HFF-Myc (cell line): ENCODE measurements at regions not wholly inside any gene's neighbourhood (a gene's known extent, or its start where the extent isn't known, plus 50 kb on each side); places are given as distances from the start of the nearest gene placed in this dataset.
"Not testable (repeated sequence)": the region's sequence is repeated elsewhere in the genome, so short reads cannot be mapped to it uniquely, and the experiment has no call there.

Source experiments
- DNase-seq: peaks from one replicate; pipeline ENCODE4 v3.0.0-alpha.2; 2011; ENCODE audit warnings: low read depth; ENCODE audit errors: extremely low read depth
- H3K4me3 ChIP-seq: replicated peaks from 2 replicates; pipeline ENCODE4 v1.5.1; 2011; ENCODE audit warnings: low read depth, mild to moderate bottlenecking, control low read depth, low read length
- CTCF ChIP-seq: IDR thresholded peaks from 2 replicates; pipeline ENCODE4 v1.5.1; 2012; ENCODE audit warnings: mild to moderate bottlenecking, low read depth, low read length, control low read depth; ENCODE audit errors: missing control alignments

- H3K4me3 ChIP-seq: no peak overlapping the region
- no peak for DNase-seq
- TF ChIP-seq CTCF: no peak
Observed at GRCh38 chr2:2649109-2650072, 318.3 kb upstream of the MYT1L start.

GRCh38 chr2:2648094-2648493 lies 317.0 kb upstream of the MYT1L start:
- H3K4me3 ChIP-seq: no peak overlapping the region
- no peak for DNase-seq
- no peak for TF ChIP-seq CTCF

- no peak for TF ChIP-seq CTCF
- DNase-seq: no peak
- no peak overlapping the region for H3K4me3 ChIP-seq
Observed at GRCh38 chr2:2647141-2647541, 316.1 kb upstream of the MYT1L start.

GRCh38 chr2:2646433-2647051 lies 315.5 kb upstream of the MYT1L start:
- no peak for TF ChIP-seq CTCF

GRCh38 chr2:2645162-2645855 lies 314.2 kb upstream of the MYT1L start:
- TF ChIP-seq CTCF: no peak
- no peak for DNase-seq
- no peak overlapping the region for H3K4me3 ChIP-seq

More at GRCh38 chr2:2646433-2647051, 315.5 kb upstream of the MYT1L start:
- no peak overlapping the region for H3K4me3 ChIP-seq
- no peak for DNase-seq

GRCh38 chr2:2644751-2645150 lies 313.7 kb upstream of the MYT1L start:
- not testable (repeated sequence) for DNase-seq, H3K4me3 ChIP-seq

- no peak for DNase-seq
- no peak overlapping the region for H3K4me3 ChIP-seq
- no peak for TF ChIP-seq CTCF
Observed at GRCh38 chr2:2644040-2644439, 313.0 kb upstream of the MYT1L start.
